Endothelial cell of umbilical vein (primary cell): ENCODE measurements at regions not wholly inside any gene's neighbourhood (a gene's known extent, or its start where the extent isn't known, plus 50 kb on each side); places are given as distances from the start of the nearest gene placed in this dataset.

Experiments used
- BruUV-seq: library from RNA; stranded (reverse); fragments of 400-500 nt; replicated peaks from 2 replicates; lab custom pipeline; 2021; lab: Mats Ljungman, UMichigan
- CTCF ChIA-PET: fragments of 300-600, 350-600 bp; sonication (Branson Sonifier 250); formaldehyde crosslinking; loops from one replicate; lab custom pipeline; 2021; ENCODE audit warnings: antibody characterized with exemption, inconsistent platforms; lab: Charles Lee
- POLR2A ChIA-PET: fragments of 300-600, 350-600 bp; sonication (Branson Sonifier 250); formaldehyde crosslinking; loops from one replicate; lab custom pipeline; 2021; ENCODE audit warnings: antibody characterized with exemption, inconsistent platforms; lab: Charles Lee
- DNase-seq: peaks from one replicate; pipeline ENCODE4 v3.0.0-alpha.2; 2011; ENCODE audit warnings: low read depth, low spot score
- FAIRE-seq: peaks from 2 replicates; lab custom pipeline; 2011; peaks lifted over from hg19 to GRCh38; lab: Jason Lieb, UNC
- H2AFZ ChIP-seq: 2 replicates; pipeline ENCODE4 v1.6.0; 2012; ENCODE audit warnings: low read depth, low read length, control low read depth, inconsistent platforms
- H3K27ac ChIP-seq: 2 replicates; pipeline ENCODE4 v1.5.1; 2011; ENCODE audit warnings: low read depth, mild to moderate bottlenecking, control low read depth, low read length, moderate library complexity; ENCODE audit not compliant: insufficient read depth
- H3K27me3 ChIP-seq, 2 experiments: 2 replicates each; pipeline versions ENCODE4 v1.6.0 to v1.6.1; 2011; ENCODE audit warnings: low read length in 2 of 2, mixed read lengths in 1 of 2; ENCODE audit not compliant: control insufficient read depth in 2 of 2, insufficient read depth in 2 of 2
- H3K36me3 ChIP-seq, 2 experiments: 2 replicates in 1 of 2; 3 replicates in 1 of 2; pipeline ENCODE4 v1.5.1; 2011; ENCODE audit warnings: low read length in 2 of 2, mild to moderate bottlenecking in 1 of 2, moderate library complexity in 1 of 2; ENCODE audit not compliant: control insufficient read depth in 2 of 2, insufficient read depth in 2 of 2; ENCODE audit errors: extremely low read depth in 1 of 2
- H3K4me1 ChIP-seq: 3 replicates; pipeline ENCODE4 v1.5.1; 2011; ENCODE audit warnings: mild to moderate bottlenecking, low read length; ENCODE audit not compliant: control insufficient read depth, insufficient read depth; ENCODE audit errors: extremely low read depth
- H3K4me2 ChIP-seq: 2 replicates; pipeline ENCODE4 v1.6.1; 2011; ENCODE audit warnings: low read length, control low read depth, mixed read lengths; ENCODE audit not compliant: insufficient read depth
- H3K4me3 ChIP-seq, 3 experiments: fragments of 200-600 bp in 1 of 3; sonication (generic), shearing (Covaris generic) in 1 of 3; replicated peaks in 1 of 3; 2 replicates each; pipeline ENCODE4 v1.5.1; 2011 to 2016; ENCODE audit warnings: control low read depth in 3 of 3, low read length in 3 of 3, mild to moderate bottlenecking in 2 of 3, inconsistent platforms in 1 of 3, low read depth in 1 of 3, moderate library complexity in 1 of 3; ENCODE audit not compliant: insufficient read depth in 1 of 3
- H3K79me2 ChIP-seq: 2 replicates; pipeline ENCODE4 v1.6.0; 2012; ENCODE audit warnings: low read length, inconsistent platforms; ENCODE audit not compliant: control insufficient read depth, insufficient read depth
- H3K9ac ChIP-seq: replicated peaks from 2 replicates; pipeline ENCODE3; 2011; ENCODE audit warnings: low read length, control low read depth; ENCODE audit not compliant: insufficient read depth; ENCODE audit errors: extremely low read depth
- H3K9me1 ChIP-seq: replicated peaks from 3 replicates; pipeline ENCODE4 v1.6.0; 2011; ENCODE audit warnings: mild to moderate bottlenecking, low read length; ENCODE audit not compliant: control insufficient read depth, insufficient read depth; ENCODE audit errors: extremely low read depth
- H3K9me3 ChIP-seq: replicated peaks from 2 replicates; pipeline ENCODE4 v1.5.1; 2012; ENCODE audit warnings: low read length, inconsistent platforms; ENCODE audit not compliant: control insufficient read depth, insufficient read depth
- H4K20me1 ChIP-seq: replicated peaks from 2 replicates; pipeline ENCODE3; 2011; ENCODE audit warnings: mild to moderate bottlenecking, low read length; ENCODE audit not compliant: control insufficient read depth, insufficient read depth; ENCODE audit errors: extremely low read depth
- EZH2 ChIP-seq: IDR thresholded peaks from 2 replicates; pipeline ENCODE4 v1.6.1; 2012; ENCODE audit warnings: borderline replicate concordance, low read depth, mild to moderate bottlenecking, moderate library complexity, low read length, inconsistent platforms; ENCODE audit not compliant: severe bottlenecking
- GATA2 ChIP-seq: IDR thresholded peaks from 2 replicates; pipeline ENCODE4 v1.7.0; 2011; ENCODE audit warnings: low read depth, mild to moderate bottlenecking, moderate library complexity, mixed read lengths, low read length; ENCODE audit not compliant: insufficient read length, insufficient read depth
- MYC ChIP-seq: IDR thresholded peaks from one replicate; pipeline ENCODE4 v1.6.1; 2011; ENCODE audit warnings: mild to moderate bottlenecking, low read depth, low read length
- POLR2A ChIP-seq: IDR thresholded peaks from 2 replicates; pipeline ENCODE4 v1.6.1; 2012; ENCODE audit warnings: low read depth, mild to moderate bottlenecking, control low read depth, low read length
- POLR2AphosphoS5 ChIP-seq: IDR thresholded peaks from 2 replicates; pipeline ENCODE4 v1.6.1; 2012; ENCODE audit warnings: low read depth, mild to moderate bottlenecking, control low read depth, low read length, moderate library complexity; ENCODE audit not compliant: insufficient read depth
- dilution Hi-C: fragments of 300-500 bp; cut with MboI; formaldehyde crosslinking; loops from one replicate; pipeline ENCODE4 v1.15.0; 2019; ENCODE audit warnings: low sequenced_read_pairs; ENCODE audit not compliant: extremely low pct_ligation_motif_present
- intact Hi-C: fragments of 100-400 bp; cut with micrococcal nuclease; formaldehyde crosslinking; loops from one replicate; pipeline ENCODE4 v1.10.0; 2022
- TF ChIP-seq, protein P1 (sequence below): IDR thresholded peaks from 2 replicates; pipeline ENCODE4 v1.6.1; 2011; ENCODE audit not compliant: insufficient read depth, insufficient read length

DNA sequence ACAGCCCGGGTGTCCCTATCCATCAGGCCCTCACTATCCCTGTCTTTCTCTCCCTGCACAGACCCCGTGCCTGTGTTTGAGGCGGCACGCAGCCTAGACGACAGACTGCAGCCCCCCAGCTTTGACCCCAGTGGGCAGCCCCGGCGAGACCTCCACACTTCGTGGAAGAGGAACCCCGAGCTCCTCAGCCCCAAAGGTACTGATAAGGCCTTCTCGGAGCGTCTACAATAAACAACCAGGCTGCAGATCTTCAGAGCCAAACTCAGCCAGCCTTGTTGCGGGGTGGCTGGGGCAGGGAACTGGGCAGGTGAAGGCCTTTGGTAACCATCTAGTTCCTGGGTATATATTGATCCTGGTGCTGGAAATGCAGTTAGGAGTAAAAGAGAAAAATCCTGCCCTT lies 77.5 kb downstream of the PHETA1 start:
- H3K9me3 ChIP-seq: no peaks in the 10 kb centered on the region
- no peak overlapping the region for H2AFZ ChIP-seq
- no peak for FAIRE-seq
- ChIA-PET POLR2A (no interaction called here), CTCF (no interaction called here)
- H3K4me3 ChIP-seq: no peak overlapping the region
- no peak overlapping the region for H3K4me2 ChIP-seq
- intact Hi-C loops (no loop called here), dilution Hi-C loops (no loop called here)
- no peak overlapping the region for H3K9ac ChIP-seq
- H3K9me1 ChIP-seq: no peaks in the 10 kb centered on the region
- H3K36me3 ChIP-seq: no peaks in the 10 kb centered on the region
- DNase-seq: no peak
- no peaks in the 10 kb centered on the region for H3K79me2 ChIP-seq
- no peak for TF ChIP-seq MYC
- no peak for TF ChIP-seq POLR2A
- TF ChIP-seq EZH2: no peak
- no peak for TF ChIP-seq POLR2AphosphoS5
- no peak for TF ChIP-seq GATA2
- H3K27me3 ChIP-seq: peaks cover 0 to 1% of the 10 kb centered on the region in 2 experiments
- H4K20me1 ChIP-seq: no peaks in the 10 kb centered on the region
- no peaks in the 10 kb centered on the region for H3K4me1 ChIP-seq
- BruUV-seq: no TSS peak
- H3K27ac ChIP-seq: no peak overlapping the region

DNA sequence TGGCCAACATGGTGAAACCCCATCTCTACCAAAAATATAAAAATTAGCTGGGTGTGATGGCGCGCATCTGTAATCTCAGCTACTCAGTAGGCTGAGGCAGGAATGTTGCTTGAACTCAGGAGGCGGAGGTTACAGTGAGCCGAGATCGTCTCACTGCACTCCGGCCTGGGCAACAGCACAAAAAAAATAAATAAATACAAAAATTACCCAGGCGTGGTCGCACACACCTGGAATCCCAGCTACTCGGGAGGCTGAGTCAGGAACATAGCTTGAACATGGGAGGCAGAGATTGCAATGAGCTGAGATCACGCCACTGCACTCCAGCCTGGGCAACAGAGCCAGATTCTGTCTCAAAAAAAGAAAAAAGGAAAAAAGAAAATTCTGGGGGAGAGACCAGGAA lies 80.1 kb downstream of the PHETA1 start:
- H3K9me3 ChIP-seq: no peaks in the 10 kb centered on the region
- CTCF ChIA-PET: interaction anchor here (1.2 kb wide), 1 partner anchor 10 kb away, joined by 4 read pairs; no protein-coding TSS in a partner anchor
- no peak overlapping the region for H3K4me3 ChIP-seq
- TF ChIP-seq MYC: no peak
- TF ChIP-seq POLR2AphosphoS5: no peak
- no peak for TF ChIP-seq GATA2
- TF ChIP-seq, protein P1, sequence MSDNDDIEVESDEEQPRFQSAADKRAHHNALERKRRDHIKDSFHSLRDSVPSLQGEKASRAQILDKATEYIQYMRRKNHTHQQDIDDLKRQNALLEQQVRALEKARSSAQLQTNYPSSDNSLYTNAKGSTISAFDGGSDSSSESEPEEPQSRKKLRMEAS: no peak
- no peak for TF ChIP-seq EZH2
- H3K79me2 ChIP-seq: no peaks in the 10 kb centered on the region
- H3K9ac ChIP-seq: no peak overlapping the region
- no peak for FAIRE-seq
- H3K27ac ChIP-seq: no peak overlapping the region
- H2AFZ ChIP-seq: no peak overlapping the region
- POLR2A ChIA-PET: no interaction called here
- no TSS peak for BruUV-seq
- no peaks in the 10 kb centered on the region for H3K36me3 ChIP-seq
- dilution Hi-C loops (no loop called here), intact Hi-C loops (no loop called here)
- no peak overlapping the region for H3K4me2 ChIP-seq
- no peak for DNase-seq
- no peaks in the 10 kb centered on the region for H3K9me1 ChIP-seq
- no peaks in the 10 kb centered on the region for H4K20me1 ChIP-seq
- H3K4me1 ChIP-seq: no peaks in the 10 kb centered on the region
- H3K27me3 ChIP-seq: peaks cover 0 to 4% of the 10 kb centered on the region in 2 experiments
